COR-L47 (cell line): ENCODE measurements at regions not wholly inside any gene's neighbourhood (a gene's known extent, or its start where the extent isn't known, plus 50 kb on each side); places are given as distances from the start of the nearest gene placed in this dataset.

Experiments
- DNase-seq: peaks from one replicate; lab custom pipeline; 2025; lab: John Stamatoyannopoulos, UW

GRCh38 chr5:32503261-32503660 is 58.7 kb upstream of the ZFR start:
- no peak for DNase-seq

- DNase-seq = no peak
Observed at GRCh38 chr5:32501071-32502002, 56.8 kb upstream of the ZFR start.

- no peak for DNase-seq
Observed at GRCh38 chr5:32500181-32500580, 55.6 kb upstream of the ZFR start.

GRCh38 chr5:32499261-32499660 is 54.7 kb upstream of the ZFR start:
- no peak for DNase-seq

- no peak for DNase-seq
Observed at GRCh38 chr5:32498484-32498883, 53.9 kb upstream of the ZFR start.

GRCh38 chr5:32496104-32496503 is 51.6 kb upstream of the ZFR start:
- DNase-seq = no peak

GRCh38 chr5:32494827-32495226 is 50.3 kb upstream of the ZFR start:
- no peak for DNase-seq
